HG02885 (cell line): ENCODE measurements at regions not wholly inside any gene's neighbourhood (a gene's known extent, or its start where the extent isn't known, plus 50 kb on each side); places are given as distances from the start of the nearest gene placed in this dataset.
"Not testable (repeated sequence)": the region's sequence is repeated elsewhere in the genome, so short reads cannot be mapped to it uniquely, and the experiment has no call there.

Experiments
- ATAC-seq: cut with Tn5 transposase; IDR thresholded peaks from one replicate; pipeline ENCODE4 v1.9.1; 2021; ENCODE audit warnings: mild to moderate bottlenecking; ENCODE audit not compliant: unreplicated experiment, poor library complexity

DNA sequence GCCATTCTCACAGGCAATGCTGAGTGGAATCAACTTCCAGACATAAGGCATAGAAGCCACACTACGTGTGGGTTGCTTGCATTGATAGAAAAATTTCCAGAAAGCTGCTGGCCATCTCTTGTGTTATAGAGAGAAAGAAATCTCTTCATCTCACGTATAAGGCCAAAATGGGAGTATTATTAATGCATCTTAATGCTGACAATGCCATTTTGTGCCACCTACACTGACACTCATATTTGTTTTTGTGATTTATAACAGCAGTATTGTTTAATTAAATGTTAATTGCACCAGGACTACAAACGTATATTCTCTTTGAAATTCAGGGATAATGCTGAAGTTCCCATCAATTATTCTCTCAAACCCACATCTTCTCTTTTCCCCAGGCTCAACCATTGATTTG is 56.1 kb upstream of the TMEM132D start:
- ATAC-seq = no peak

DNA sequence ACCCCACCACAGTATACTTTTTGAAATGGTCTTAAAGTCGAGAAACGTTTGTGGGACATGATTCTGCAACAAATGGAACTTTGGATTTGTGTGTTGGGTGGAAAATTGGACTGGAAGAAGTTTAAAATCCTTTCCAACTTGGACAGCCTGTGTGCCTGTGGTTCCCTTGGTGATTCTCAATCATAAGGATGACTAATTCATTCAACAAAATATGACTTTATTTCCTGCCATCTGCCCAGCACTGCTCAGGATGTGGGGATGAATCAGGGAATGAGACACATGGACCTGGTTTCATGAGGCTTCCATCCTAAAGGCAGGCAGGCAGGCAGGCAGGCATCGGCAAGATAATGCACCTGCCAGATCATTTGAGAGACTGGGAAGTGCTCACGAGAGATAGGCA is 57.3 kb upstream of the TMEM132D start:
- no peak for ATAC-seq

DNA sequence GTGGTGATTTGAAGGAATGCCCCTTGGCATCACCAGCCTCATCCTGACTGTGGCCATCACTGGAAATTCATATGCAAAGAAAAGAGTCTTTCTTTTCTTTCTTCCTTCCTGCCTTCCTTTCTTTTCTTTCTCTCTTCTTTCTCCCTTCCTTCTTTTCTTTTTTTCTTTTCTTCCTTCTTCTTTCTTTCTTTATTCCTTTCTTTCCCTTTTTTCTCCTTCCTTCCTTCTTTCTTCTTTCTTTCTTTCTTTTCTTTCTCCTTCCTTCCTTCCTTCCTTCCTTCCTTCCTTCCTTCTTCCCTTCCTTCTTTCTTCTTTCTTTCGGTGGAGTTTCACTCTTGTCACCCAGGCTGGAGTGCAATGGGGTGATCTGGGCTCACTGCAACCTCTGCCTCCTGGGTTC is 58.0 kb upstream of the TMEM132D start:
- ATAC-seq = no peak

DNA sequence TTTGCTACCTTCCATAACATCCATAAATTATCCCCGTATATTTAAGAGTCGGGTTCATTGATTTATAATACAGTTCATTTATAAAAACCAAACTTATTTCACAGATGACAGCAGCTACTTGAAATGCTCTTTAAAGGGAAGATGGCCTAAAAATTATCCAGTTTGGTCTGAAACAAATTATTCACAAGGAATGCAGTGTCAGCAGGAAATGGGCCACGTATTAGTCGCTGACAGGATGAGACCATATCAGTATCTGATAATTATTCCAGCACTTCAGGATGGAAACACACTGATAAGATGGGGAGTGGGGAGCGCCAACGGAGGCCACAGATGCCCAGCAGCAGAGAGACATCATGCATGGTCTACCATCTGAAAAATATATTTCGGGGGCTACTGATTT is 60.5 kb upstream of the TMEM132D start:
- no peak for ATAC-seq

DNA sequence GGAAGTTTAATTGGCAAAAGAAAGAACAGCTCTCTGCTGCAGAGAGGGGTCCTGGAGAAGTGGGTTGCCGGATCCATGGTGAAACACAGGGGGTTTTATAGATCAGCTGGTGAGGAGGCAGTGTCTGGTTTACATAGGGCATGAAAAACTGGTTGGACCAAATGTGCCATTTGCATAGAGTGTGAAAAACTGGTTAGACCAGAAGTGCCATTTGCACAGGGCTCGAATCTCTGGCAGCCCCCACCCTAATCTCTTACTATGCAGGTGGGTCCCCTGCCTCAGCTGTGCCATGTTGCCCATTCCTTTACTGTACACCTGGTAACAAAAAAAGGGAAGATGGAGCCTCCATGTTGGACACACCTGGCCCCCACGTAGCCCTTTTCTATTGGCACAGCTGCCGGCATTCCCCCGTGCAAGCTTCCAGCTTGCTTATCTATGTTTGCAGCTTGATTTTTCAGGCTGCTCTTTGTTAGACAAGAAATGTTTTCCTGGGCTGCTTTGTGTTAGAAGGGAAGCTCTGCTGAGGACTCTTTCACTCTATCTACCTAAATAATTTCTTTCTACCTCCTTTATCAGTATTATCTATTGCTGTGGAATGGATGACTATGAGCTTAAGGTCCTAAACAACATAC is 61.1 kb upstream of the TMEM132D start:
- ATAC-seq = no peak

DNA sequence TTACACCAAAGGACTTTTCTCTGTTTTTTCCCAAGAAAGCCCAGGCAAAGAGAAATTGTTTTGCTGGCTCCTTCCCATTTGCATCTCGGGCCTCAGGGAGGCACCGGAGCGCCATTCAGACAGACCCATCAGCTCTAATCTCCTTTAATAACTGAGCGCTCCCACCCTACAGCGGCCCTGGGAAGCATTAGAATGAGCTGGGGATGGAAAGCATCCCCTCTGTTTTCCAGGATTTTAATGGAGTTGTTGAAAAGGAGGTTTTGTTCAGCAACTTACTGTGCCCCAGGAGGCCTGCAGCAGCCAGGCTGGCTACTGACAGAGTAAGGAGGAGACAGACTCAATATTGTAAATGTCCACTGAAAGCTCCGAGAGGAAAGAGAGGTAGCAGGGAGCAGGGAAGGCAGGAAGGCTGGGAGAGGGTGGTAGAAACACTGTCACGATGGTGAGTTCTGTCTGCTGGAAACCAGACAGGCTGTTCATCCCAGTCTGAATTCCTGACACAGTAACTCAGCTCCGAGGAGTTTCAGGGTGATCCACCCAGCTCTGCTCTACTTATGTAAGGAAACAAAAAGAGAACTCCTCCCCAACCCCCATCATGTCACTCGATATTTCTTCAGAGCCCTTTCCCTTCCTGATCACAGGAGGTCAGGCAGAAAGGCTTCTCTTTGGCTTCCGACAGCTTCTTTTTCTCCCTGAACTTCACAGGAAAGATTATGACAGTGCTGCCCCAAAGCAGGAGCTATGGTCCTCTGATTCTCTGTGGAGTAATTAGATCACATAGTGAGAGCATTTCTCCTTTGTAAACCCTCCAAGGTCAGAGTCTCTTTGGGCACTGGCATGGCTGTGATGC is 62.5 kb upstream of the TMEM132D start:
- ATAC-seq = no peak

DNA sequence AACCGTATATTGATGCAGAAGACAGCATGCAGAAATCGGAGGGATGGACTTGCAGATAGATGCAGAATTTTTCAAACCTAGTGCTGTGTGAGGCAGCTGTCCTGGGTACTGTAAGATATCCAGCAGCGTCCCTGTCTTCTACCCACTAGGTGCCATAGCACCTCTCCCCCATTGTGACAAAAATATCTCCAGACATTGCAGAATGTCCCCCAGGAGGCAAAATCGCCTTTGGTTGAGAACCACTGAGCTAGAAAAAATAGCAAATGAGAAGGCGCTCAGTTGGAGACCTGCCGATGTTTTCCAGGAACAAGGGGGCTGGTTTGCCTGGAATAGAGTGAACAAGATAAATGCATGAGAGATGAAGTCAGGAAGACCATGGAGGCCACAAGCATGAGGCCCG is 67.9 kb upstream of the TMEM132D start:
- no peak for ATAC-seq

DNA sequence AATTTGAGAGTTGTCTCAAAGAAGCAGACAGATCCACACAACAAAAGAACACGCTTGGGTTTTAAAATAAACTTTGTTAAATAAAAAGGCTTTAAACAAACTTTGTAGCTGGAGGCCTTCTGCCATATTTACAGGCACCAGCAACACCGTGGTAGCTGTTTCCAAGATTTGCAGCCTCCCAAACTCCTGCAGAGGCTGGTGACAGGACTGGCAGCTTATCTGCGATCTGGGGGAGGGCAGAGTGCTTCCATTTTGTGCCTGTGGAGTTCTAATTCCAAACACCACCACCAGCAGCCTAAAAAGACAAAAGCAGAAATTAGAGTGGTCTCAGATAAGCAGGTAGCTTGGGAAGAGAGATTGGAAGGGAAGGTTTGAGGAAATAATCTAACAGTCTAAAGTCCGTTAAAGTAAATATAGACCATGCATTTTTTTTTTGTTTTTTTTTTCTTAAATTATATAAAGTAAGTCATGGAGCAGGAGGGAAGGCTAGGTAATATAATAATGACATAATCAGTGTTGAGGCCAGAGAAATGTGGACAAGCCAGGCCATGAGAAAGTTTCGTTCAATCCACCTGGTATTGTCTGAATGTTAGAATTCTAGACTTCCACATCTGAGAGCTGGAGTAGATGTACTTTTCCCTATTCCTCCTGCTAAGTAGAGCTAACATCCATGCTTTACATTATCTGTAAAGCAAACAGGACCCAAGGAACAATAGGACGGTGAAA is 69.6 kb upstream of the TMEM132D start:
- ATAC-seq = no peak

DNA sequence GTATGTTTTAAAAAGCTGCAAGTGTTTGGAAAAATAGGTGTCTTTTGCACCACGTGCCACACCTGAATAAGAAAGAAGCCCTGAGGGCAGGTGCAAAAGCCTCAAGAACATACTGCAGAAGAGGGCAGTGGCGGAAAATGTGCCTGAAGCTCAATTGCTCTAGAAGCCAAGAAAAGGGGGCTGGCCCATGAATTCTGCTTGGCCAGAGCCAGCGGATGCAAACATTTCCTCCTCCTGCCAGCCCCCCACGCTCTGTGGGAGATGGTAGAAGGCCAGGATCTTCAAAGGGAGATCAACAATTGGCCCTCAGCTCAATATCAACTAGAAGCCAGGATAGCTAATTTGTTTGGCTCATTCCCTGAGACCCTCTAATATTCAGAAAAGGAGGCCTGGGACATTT is 80.3 kb upstream of the TMEM132D start:
- ATAC-seq = no peak

DNA sequence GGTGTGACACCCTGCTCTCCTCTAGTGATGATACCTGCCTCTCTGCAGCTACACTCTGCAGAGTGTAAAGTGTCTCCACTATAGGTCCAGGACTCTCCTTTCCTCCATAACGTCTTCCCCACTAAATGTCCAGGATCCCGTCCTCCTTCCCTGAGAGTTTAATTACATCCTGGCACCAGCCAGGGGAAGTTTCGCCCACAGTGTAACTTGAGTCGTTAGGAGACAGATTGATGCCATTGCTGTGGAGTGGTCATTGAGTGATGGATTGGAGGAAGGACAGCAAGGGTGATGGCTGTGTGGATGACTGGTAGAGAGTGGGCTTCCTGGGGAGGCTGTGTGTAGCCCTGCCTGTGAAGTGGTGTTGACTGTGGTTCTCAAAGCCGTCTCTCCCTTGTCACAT is 84.0 kb upstream of the TMEM132D start:
- ATAC-seq = no peak

DNA sequence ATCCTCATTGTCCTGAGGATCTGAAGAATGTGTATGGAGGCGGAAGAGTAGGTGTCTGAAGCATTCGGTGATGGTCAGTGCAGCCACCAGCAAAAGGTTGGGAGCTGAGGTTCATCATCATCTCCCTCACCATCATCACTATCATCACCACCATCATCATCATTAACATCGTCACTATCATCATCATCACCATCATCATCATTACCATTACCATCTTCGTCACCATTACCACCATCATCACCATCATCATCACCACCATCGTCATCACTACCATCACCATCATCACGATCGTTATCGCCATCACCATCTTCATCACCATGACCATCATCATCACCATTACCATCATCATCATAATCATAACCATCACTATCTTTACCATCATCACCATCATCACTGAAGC is 90.8 kb upstream of the TMEM132D start:
- no peak for ATAC-seq

DNA sequence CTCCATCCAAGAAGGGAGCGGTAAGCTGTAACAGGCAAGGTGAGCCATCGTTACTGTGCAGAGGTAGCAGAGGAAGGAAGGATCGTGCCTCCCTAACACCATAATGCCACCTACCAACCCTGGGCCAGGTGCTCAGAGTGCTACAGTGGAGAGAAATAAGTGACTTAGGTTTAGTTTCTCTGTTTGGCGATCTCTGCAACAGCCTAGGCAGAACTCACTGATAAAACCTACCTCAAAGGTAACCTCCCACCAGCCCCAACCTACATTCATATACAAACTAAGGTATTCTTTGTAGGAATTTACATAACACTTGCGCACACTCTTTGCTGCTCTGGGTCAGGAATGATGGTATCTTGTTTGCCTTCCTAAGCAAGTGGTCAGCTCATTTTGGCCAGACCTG is 93.4 kb upstream of the TMEM132D start:
- no peak for ATAC-seq

DNA sequence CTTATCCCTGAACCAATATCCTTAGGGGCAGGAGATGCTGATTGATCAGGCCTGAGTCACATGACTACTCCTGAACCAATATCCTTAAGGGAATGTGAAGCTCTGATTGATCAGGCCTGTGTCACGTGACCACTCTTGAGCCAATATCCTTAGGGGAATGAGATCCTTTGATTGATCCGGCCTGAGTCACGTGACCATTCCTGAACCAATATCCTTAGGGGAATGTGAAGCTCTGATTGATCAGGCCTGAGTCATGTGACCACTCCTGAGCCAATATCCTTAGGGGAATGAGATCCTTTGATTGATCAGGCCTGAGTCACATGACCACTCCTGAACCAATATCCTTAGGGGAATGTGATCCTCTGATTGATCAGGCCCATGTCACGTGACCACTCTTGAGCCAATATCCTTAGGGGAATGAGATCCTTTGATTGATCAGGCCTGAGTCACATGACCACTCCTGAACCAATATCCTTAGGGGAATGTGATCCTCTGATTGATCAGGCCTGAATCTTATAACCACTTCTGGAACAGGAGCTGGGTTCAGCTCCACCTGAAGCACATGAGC is 100.6 kb upstream of the TMEM132D start:
- not testable (repeated sequence) for ATAC-seq

DNA sequence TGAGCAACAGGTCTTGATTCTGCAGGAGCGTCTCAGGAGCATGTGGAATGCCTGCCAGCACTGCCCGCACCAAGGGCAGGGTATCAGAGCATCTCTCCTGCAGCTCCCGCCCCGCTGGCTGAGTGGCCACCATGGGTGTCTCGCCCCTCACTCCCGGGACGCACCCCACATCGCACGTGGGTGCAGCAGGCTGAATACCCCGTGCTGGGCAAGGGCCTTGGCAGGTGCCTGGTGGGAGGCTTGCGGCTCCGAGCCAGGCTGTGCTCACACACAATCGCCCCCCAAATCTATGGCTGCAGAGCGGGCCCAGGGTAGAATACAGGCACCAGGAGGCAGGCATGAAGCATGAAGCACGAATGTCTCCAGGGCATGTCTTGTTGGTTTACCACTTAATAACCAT is 103.9 kb upstream of the TMEM132D start:
- no peak for ATAC-seq

DNA sequence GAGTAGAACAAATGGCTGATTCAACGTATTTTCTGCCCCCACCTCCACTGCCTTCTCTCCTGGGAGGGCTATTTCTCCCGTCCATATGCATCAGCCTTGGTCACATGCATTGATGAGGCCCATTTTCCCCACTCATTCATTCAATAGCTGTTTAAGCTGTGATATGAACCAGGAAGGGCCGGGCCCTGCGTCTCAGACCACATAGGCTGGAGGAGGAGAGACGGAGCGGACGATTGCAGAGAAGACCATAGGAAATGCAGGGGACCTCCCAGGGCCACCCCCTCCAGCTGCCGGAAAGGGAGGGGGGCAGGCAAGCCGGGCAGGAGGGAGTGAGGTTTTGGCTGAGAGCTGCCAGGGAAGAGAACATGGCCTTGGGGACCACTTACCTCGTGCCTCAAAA is 104.4 kb upstream of the TMEM132D start:
- ATAC-seq = no peak

DNA sequence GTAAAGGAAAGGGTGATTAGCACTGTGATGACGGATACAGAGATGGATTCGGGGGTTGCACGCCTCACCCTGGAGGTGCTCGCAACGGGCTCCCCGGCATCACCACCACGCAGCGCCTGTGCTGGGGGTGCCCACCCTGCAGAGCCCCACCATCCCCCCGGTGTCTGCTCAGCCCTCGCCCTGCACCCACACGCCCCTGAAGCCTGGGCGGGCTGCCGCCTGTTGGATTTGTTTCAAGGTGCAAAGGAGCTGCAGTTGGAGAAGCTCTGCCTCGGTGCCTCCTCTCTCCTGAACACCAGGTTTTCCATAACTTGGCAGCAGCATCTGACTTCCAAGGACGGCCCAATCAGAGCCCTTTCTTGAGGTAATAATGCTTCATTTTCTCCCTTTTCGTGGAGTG is 106.1 kb upstream of the TMEM132D start:
- ATAC-seq = no peak

DNA sequence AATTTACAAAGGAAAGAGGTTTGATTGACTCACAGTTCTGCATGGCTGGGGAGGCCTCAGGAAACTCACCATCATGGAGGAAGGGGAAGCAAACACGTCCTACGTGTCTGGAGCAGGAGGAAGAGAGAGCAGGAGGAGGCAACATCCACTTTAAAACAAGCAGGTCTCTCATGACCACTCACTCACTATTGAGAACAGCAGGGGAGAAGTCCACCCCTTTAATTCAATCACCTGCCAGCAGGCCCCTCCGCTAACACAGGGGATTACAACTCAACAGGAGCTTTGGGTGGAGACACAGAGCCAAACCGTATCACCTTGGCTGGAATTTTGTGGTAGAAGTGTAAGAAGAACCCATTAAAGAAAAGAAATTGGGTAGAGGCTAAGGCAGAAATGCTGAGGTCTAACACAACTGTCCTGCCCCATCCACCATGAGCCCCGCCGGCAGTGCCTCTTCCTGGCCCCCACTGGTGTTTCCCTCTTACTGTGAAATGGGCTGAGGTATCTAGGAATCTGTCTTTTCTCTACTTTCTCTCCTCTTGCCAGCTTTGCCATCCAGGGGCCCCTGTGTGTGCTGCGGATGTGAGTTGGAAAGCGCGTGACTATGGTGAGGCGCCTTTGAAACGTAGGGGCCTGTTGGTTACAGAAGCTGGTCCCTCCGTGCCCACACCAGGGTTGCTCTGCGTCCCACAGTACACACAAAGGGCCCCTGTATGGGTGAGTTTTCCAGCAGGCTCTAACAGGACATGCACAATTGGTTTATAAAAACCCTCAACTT is 108.0 kb upstream of the TMEM132D start:
- ATAC-seq = no peak

DNA sequence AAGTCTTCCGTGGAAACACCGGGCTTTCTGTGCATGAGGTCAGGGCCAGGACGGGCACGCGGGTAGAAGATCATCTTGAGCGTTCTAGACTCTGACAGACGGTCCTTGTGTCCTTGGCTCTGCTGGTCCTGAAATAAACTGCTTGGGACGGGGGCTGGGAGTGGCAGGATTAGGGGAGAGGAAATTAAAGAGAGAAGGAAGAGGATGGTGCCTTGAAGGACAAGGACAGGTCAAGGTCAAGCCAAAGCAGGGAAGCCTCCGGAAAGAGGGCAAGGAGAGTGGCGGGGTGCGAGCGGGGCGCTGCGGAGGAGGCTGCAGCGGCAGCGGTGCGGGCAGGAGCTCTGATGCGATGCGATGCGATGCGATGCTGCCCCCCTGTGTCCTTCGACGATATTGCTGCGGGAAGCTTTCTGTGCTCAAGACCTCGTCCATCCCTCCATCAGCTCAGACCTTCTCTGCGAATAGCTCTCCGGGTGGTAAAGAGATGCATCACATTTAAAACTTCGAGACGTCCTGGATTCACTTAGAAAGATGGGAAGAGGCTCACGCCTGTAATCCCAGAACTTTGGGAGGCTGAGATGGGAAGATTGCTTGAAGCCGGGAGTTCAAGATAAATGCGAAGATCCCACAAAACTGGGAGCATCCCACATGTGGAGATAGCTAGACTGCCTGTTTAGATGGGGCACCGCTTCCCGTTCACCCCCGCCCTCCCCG is 110.1 kb upstream of the TMEM132D start:
- ATAC-seq = peak; percentile 81

DNA sequence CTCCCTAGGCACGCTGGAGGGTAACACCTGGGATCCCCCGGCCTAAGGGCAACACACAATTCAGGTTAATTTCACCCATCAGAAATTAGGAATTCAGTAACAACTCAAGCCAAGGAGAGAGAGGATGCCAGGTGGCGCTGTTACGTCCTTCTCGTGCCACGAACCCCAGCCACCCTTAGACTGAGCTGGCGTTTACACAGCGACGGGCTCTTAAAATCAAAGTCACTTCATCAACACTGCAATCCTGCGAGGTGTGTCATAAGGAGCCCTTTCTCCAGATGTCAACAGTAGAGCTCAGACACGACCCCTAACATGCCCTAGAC is 110.6 kb upstream of the TMEM132D start:
- ATAC-seq = no peak

DNA sequence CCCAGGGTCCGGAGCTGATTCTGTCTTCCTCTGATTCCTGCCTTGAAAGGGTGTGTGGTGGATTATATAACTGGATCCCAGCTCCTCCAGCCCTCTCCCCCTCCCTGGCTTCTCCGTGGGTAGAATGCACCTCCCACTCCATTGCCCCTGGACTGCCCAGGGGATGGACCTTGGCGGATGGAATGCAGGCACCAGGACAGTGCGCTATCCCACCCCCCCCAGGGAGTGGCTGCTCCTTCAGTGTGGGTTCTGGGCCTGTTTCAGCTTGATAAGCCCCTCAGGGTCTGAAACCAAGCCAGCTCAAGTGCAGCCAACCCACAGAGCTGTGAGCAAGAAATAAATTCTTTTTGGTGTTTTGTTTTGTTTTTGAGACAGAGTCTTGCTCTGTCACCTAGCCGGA is 112.4 kb upstream of the TMEM132D start:
- ATAC-seq = no peak
